PC-3 (cell line): ENCODE measurements at regions not wholly inside any gene's neighbourhood (a gene's known extent, or its start where the extent isn't known, plus 50 kb on each side); places are given as distances from the start of the nearest gene placed in this dataset.

ENCODE experiments used
- ATAC-seq: fragments of 200-7000 bp; cut with Tn5 transposase; 2 replicates; pipeline ENCODE4 v1.9.1; 2020; ENCODE audit warnings: mild to moderate bottlenecking, moderate library complexity
- BruUV-seq: library from RNA; stranded (reverse); fragments of 400-500 nt; replicated peaks from 2 replicates; lab custom pipeline; 2021; lab: Mats Ljungman, UMichigan
- CTCF ChIA-PET: fragments of 300-600 bp; sonication (Branson Sonifier 250); formaldehyde crosslinking; loops from one replicate; lab custom pipeline; 2022; ENCODE audit warnings: antibody characterized with exemption; lab: Charles Lee
- POLR2A ChIA-PET: fragments of 300-600 bp; sonication (Branson Sonifier 250); formaldehyde crosslinking; loops from one replicate; lab custom pipeline; 2022; ENCODE audit warnings: antibody characterized with exemption; ENCODE audit not compliant: unreplicated experiment; lab: Charles Lee
- DNase-seq: peaks from one replicate; pipeline ENCODE4 v3.0.0-alpha.2; 2015
- H2AFZ ChIP-seq: fragments of 300-600 bp; sonication (generic); 2 replicates; pipeline ENCODE4 v1.6.0; 2016; ENCODE audit warnings: antibody characterized with exemption, low read length
- H3F3A ChIP-seq: fragments of 300-600 bp; sonication (generic); one replicate; pipeline ENCODE4 v1.6.0; 2017; ENCODE audit warnings: antibody characterized with exemption, low read length, control low read depth, mild to moderate bottlenecking; ENCODE audit not compliant: unreplicated experiment
- H3K27ac ChIP-seq: fragments of 300-600 bp; sonication (generic); 2 replicates; pipeline ENCODE4 v1.5.1; 2016; ENCODE audit warnings: mild to moderate bottlenecking, low read length
- H3K27me3 ChIP-seq: fragments of 300-600 bp; sonication (generic); 2 replicates; pipeline ENCODE4 v1.6.1; 2016; ENCODE audit warnings: low read length, mixed read lengths
- H3K36me3 ChIP-seq: fragments of 300-600 bp; sonication (generic); 2 replicates; pipeline ENCODE4 v1.6.1; 2016; ENCODE audit warnings: low read depth, mixed run types, low read length, mixed read lengths
- H3K4me1 ChIP-seq: fragments of 300-600 bp; sonication (generic); 2 replicates; pipeline ENCODE4 v1.5.1; 2016; ENCODE audit warnings: low read length; ENCODE audit not compliant: insufficient read depth
- H3K4me2 ChIP-seq: fragments of 300-600 bp; sonication (generic); 2 replicates; pipeline ENCODE4 v1.6.0; 2016; ENCODE audit warnings: low read length
- H3K4me3 ChIP-seq: fragments of 300-600 bp; sonication (generic); 2 replicates; pipeline ENCODE4 v1.5.1; 2016; ENCODE audit warnings: mild to moderate bottlenecking, low read length, mixed read lengths
- H3K79me2 ChIP-seq: fragments of 300-600 bp; sonication (generic); 2 replicates; pipeline ENCODE4 v1.6.1; 2017; ENCODE audit warnings: low read length, mixed read lengths
- H3K9ac ChIP-seq: fragments of 300-600 bp; sonication (generic); 2 replicates; pipeline ENCODE4 v1.6.0; 2016; ENCODE audit warnings: mild to moderate bottlenecking, low read length
- H3K9me2 ChIP-seq: fragments of 300-600 bp; sonication (generic); replicated peaks from 2 replicates; pipeline ENCODE4 v1.6.1; 2016; ENCODE audit warnings: mixed run types, low read length, mixed read lengths
- H3K9me3 ChIP-seq: fragments of 300-600 bp; sonication (generic); 2 replicates; pipeline ENCODE4 v1.6.1; 2016; ENCODE audit warnings: low read length, mixed read lengths
- H4K20me1 ChIP-seq: fragments of 300-600 bp; sonication (generic); 2 replicates; pipeline ENCODE4 v1.6.1; 2016; ENCODE audit warnings: low read length, mixed read lengths
- EZH2 ChIP-seq: fragments of 300-600 bp; sonication (generic); IDR thresholded peaks from one replicate; pipeline ENCODE4 v1.6.1; 2017; ENCODE audit warnings: antibody characterized with exemption, mild to moderate bottlenecking, low read length; ENCODE audit not compliant: unreplicated experiment
- EZH2phosphoT487 ChIP-seq: fragments of 300-600 bp; sonication (generic); IDR thresholded peaks from 2 replicates; pipeline ENCODE4 v1.6.1; 2018; ENCODE audit warnings: mild to moderate bottlenecking, antibody characterized with exemption, low read length, borderline replicate concordance
- intact Hi-C: fragments of 100-400 bp; cut with micrococcal nuclease; formaldehyde crosslinking; loops from 2 replicates; pipeline ENCODE4 v1.9.0; 2023
- TF ChIP-seq, protein P1 (sequence below): fragments of 300-600 bp; sonication (generic); conservative IDR thresholded peaks from 2 replicates; pipeline ENCODE4 v1.5.1; 2017; ENCODE audit warnings: antibody characterized with exemption, low read depth, mild to moderate bottlenecking, low read length

DNA sequence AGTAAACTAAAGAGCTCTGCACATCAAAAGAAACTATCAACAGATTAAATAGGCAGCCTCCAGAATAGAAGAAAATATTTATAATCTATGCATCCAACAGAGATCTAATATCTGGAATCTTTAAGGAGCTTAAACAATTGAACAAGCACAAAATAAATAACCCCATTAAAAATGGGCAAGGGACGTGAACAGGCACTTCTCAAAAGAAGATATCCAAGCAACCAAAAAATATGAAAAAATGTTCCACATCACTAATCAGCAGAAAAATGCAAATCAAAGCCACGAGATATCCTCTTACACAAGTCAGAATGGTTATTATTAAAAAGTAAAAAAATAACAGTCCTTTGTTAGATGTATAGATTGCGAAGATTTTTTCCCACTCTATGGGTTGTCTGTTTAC lies 109.1 kb upstream of the TRPC7 start:
- H3K27ac ChIP-seq, result no peak overlapping the region
- H2AFZ ChIP-seq, result no peak overlapping the region
- no peaks in the 10 kb centered on the region for H3K9me2 ChIP-seq
- no peaks in the 10 kb centered on the region for H3K79me2 ChIP-seq
- H3F3A ChIP-seq, result no peaks in the 10 kb centered on the region
- no TSS peak for BruUV-seq
- no peaks in the 10 kb centered on the region for H4K20me1 ChIP-seq
- no peaks in the 10 kb centered on the region for H3K36me3 ChIP-seq
- no peak for TF ChIP-seq EZH2
- no peak for TF ChIP-seq EZH2phosphoT487
- TF ChIP-seq, protein P1, sequence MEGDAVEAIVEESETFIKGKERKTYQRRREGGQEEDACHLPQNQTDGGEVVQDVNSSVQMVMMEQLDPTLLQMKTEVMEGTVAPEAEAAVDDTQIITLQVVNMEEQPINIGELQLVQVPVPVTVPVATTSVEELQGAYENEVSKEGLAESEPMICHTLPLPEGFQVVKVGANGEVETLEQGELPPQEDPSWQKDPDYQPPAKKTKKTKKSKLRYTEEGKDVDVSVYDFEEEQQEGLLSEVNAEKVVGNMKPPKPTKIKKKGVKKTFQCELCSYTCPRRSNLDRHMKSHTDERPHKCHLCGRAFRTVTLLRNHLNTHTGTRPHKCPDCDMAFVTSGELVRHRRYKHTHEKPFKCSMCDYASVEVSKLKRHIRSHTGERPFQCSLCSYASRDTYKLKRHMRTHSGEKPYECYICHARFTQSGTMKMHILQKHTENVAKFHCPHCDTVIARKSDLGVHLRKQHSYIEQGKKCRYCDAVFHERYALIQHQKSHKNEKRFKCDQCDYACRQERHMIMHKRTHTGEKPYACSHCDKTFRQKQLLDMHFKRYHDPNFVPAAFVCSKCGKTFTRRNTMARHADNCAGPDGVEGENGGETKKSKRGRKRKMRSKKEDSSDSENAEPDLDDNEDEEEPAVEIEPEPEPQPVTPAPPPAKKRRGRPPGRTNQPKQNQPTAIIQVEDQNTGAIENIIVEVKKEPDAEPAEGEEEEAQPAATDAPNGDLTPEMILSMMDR, result no peak
- no peak overlapping the region for H3K4me3 ChIP-seq
- H3K27me3 ChIP-seq, result 0 out of 2 replicates have a peak, but pooled peaks cover 4% of the 10 kb centered on the region
- H3K9ac ChIP-seq, result no peak overlapping the region
- H3K4me2 ChIP-seq, result no peak overlapping the region
- POLR2A ChIA-PET, result no interaction called here
- ATAC-seq, result no peak
- DNase-seq, result no peak
- H3K9me3 ChIP-seq, result no peaks in the 10 kb centered on the region
- H3K4me1 ChIP-seq, result no peaks in the 10 kb centered on the region
- intact Hi-C loops, result no loop called here
- CTCF ChIA-PET, result no interaction called here

DNA sequence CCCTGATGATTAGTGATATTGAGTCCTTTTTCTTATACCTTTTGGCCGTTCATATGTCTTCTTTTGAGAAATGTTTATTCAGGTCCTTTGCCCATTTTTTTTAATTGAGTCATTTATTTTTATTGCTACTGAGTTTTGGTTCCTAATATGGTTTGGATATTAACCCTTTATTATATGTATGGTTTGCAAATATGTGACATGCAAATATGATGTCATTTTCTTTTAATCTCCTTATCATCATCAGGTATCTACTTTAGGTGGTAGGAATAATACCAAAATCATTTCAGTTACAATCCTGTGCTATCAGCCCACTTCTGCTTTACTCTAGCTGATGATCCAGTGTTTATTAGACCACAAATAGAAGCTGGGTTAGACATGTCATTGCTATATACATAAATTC lies 102.3 kb upstream of the TRPC7 start:
- no TSS peak for BruUV-seq
- ChIA-PET POLR2A (no interaction called here), CTCF (no interaction called here)
- Histone ChIP-seq H3K79me2 (no peaks in the 10 kb centered on the region), H3K9ac (no peak overlapping the region), H3K4me2 (no peak overlapping the region), H3K36me3 (no peaks in the 10 kb centered on the region), H3K27me3 (peaks cover 32% of the 10 kb centered on the region), H3K9me2 (no peaks in the 10 kb centered on the region), H3K4me3 (no peak overlapping the region), H3K9me3 (no peaks in the 10 kb centered on the region), H4K20me1 (no peaks in the 10 kb centered on the region), H2AFZ (no peak overlapping the region), H3F3A (no peaks in the 10 kb centered on the region), H3K27ac (no peak overlapping the region), H3K4me1 (no peaks in the 10 kb centered on the region)
- ATAC-seq, result no peak
- no peak for DNase-seq
- TF ChIP-seq, protein P1, result no peak
- TF ChIP-seq EZH2phosphoT487 (no peak), EZH2 (no peak)
- intact Hi-C loops, result no loop called here

DNA sequence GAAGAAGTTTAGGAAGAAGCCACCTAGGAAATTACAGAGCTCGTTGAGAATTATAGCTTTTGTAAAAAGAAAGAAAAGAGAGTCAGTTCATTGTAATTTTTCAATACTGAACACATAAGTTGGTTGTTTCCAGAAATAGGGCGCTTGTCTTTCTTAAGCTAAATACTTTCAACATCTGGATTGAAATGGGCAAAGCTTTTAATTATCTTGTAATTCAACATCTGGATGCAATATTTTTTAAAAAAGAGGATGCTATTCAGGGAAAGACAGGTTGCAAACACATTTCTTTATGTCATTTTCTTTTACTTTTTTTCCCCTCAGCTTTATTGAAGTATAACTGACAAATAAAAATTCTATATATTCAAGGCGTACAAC lies 100.7 kb upstream of the TRPC7 start:
- Histone ChIP-seq H3F3A (no peaks in the 10 kb centered on the region), H3K27ac (no peak overlapping the region), H3K9me3 (no peaks in the 10 kb centered on the region), H3K36me3 (no peaks in the 10 kb centered on the region), H3K9me2 (no peaks in the 10 kb centered on the region), H3K27me3 (peaks cover 39% of the 10 kb centered on the region), H4K20me1 (no peaks in the 10 kb centered on the region), H3K4me2 (no peak overlapping the region), H2AFZ (no peak overlapping the region), H3K4me3 (no peak overlapping the region), H3K9ac (no peak overlapping the region), H3K4me1 (no peaks in the 10 kb centered on the region), H3K79me2 (no peaks in the 10 kb centered on the region)
- TF ChIP-seq, protein P1, result no peak
- TF ChIP-seq EZH2 (no peak), EZH2phosphoT487 (no peak)
- POLR2A ChIA-PET, result no interaction called here
- no TSS peak for BruUV-seq
- CTCF ChIA-PET, result no interaction called here
- ATAC-seq (no peak), DNase-seq (no peak)
- intact Hi-C loops, result no loop called here
